ENCODE measurements at regions not wholly inside any gene's neighbourhood (a gene's known extent, or its start where the extent isn't known, plus 50 kb on each side); places are given as distances from the start of the nearest gene placed in this dataset.
"Not testable (repeated sequence)": the region's sequence is repeated elsewhere in the genome, so short reads cannot be mapped to it uniquely, and the experiment has no call there.

GRCh38 chr16:22695773-22696172, 118.2 kb upstream of the HS3ST2 start:
- CTCF ChIA-PET (ENCODE audit: low intra/inter-chr PET ratio); H3K79me2 ChIP-seq (ENCODE audit: control insufficient read depth, insufficient read depth, low read length); FAIRE-seq; H3K9ac ChIP-seq (ENCODE audit: insufficient read depth in 1 of 2, low read depth in 2 of 2, low read length in 2 of 2); H4K20me1 ChIP-seq (replicated peaks; ENCODE audit: control insufficient read depth, insufficient read depth, low read length); BruUV-seq (replicated peaks); H2AFZ ChIP-seq (ENCODE audit: low read depth, low read length); H3K4me1 ChIP-seq (replicated peaks in 1 of 2; ENCODE audit: control insufficient read depth in 2 of 2, insufficient read depth in 2 of 2, low read length in 2 of 2); H3K4me2 ChIP-seq (ENCODE audit: insufficient read depth, low read length); POLR2A ChIA-PET; H3K9me3 ChIP-seq (replicated peaks; ENCODE audit: control insufficient read depth, insufficient read depth, low read depth, low read length); H3K9me1 ChIP-seq (ENCODE audit: control insufficient read depth, insufficient read depth, low read length); DNase-seq (ENCODE audit: extremely low read depth in 1 of 4, low spot score in 3 of 4); H3K36me3 ChIP-seq (ENCODE audit: control insufficient read depth, insufficient read depth, low read length); H3K4me3 ChIP-seq; H3K27ac ChIP-seq (ENCODE audit: extremely low read depth, low read depth, low read length); intact Hi-C loops (cut with micrococcal nuclease); ATAC-seq: not testable (repeated sequence)
- H3K27me3 ChIP-seq (ENCODE audit: control insufficient read depth in 2 of 2, insufficient read depth in 2 of 2, low read length in 2 of 2) = peaks cover 6 to 13% of the 10 kb centered on the region in 2 experiments; a peak in 3 of 5 replicates
- in situ Hi-C loops (cut with MboI) = loop anchor here (5.0 to 10.0 kb wide), 2 partner anchors 1113 to 1511 kb away; no protein-coding TSS in a partner anchor
- WGBS (ENCODE audit: insufficient coverage, low coverage, missing lambda C conversion rate) = 0% methylated on average over 7 of the region's 7 CpGs
- TF ChIP-seq ZNF121 (CRISPR knock-in tag; conservative IDR thresholded peaks at IDR 0.05) = peak; percentile 52

- ATAC-seq = no peak
- in situ Hi-C loops (cut with MboI) (loop anchor here (5.0 to 10.0 kb wide), 2 partner anchors 1117 to 1515 kb away; no protein-coding TSS in a partner anchor), intact Hi-C loops (cut with micrococcal nuclease) (no loop called here)
- ChIA-PET CTCF (ENCODE audit: low intra/inter-chr PET ratio) (no interaction called here), POLR2A (interaction anchor here (0.6 kb wide), 1 partner anchor 693 kb away, joined by 7 read pairs; no protein-coding TSS in a partner anchor)
- H3K36me3 ChIP-seq (ENCODE audit: control insufficient read depth, insufficient read depth, low read length) = no peaks in the 10 kb centered on the region
- no TSS peak for BruUV-seq (replicated peaks)
- H3K79me2 ChIP-seq (ENCODE audit: control insufficient read depth, insufficient read depth, low read length) = no peaks in the 10 kb centered on the region
- H3K9ac ChIP-seq (ENCODE audit: insufficient read depth in 1 of 2, low read depth in 2 of 2, low read length in 2 of 2) = no peak overlapping the region
- H3K9me1 ChIP-seq (ENCODE audit: control insufficient read depth, insufficient read depth, low read length) = no peaks in the 10 kb centered on the region
- WGBS (ENCODE audit: insufficient coverage, low coverage, missing lambda C conversion rate) = under 1% methylated on average over 5 of the region's 5 CpGs
- no peak overlapping the region for H2AFZ ChIP-seq (ENCODE audit: low read depth, low read length)
- no peak for DNase-seq (ENCODE audit: extremely low read depth in 1 of 4, low spot score in 3 of 4)
- H3K27me3 ChIP-seq (ENCODE audit: control insufficient read depth in 2 of 2, insufficient read depth in 2 of 2, low read length in 2 of 2) = peaks cover 5 to 11% of the 10 kb centered on the region in 2 experiments; a peak in 2 of 5 replicates
- H3K9me3 ChIP-seq (replicated peaks; ENCODE audit: control insufficient read depth, insufficient read depth, low read depth, low read length) = no peaks in the 10 kb centered on the region
- H3K4me2 ChIP-seq (ENCODE audit: insufficient read depth, low read length) = no peak overlapping the region
- H3K4me1 ChIP-seq (replicated peaks in 1 of 2; ENCODE audit: control insufficient read depth in 2 of 2, insufficient read depth in 2 of 2, low read length in 2 of 2) = no peaks in the 10 kb centered on the region
- TF ChIP-seq CXXC5 (CRISPR knock-in tag; IDR thresholded peaks at IDR 0.05) (no peak), HOMEZ (CRISPR knock-in tag; IDR thresholded peaks at IDR 0.05) (no peak)
- FAIRE-seq = no peak
- no peaks in the 10 kb centered on the region for H4K20me1 ChIP-seq (replicated peaks; ENCODE audit: control insufficient read depth, insufficient read depth, low read length)
- H3K27ac ChIP-seq (ENCODE audit: extremely low read depth, low read depth, low read length) = no peak overlapping the region
- no peak overlapping the region for H3K4me3 ChIP-seq
These were observed 114.6 kb upstream of the HS3ST2 start for GRCh38 chr16:22699356-22699755.

All from K562 (cell line).